ENCODE measurements at regions not wholly inside any gene's neighbourhood (a gene's known extent, or its start where the extent isn't known, plus 50 kb on each side); places are given as distances from the start of the nearest gene placed in this dataset.

GRCh38 chr16:59604354-59604753 lies 870.2 kb upstream of the GOT2 start:
- TF ChIP-seq CTCF (IDR thresholded peaks at IDR 0.05) (no peak), POLR2A (IDR thresholded peaks at IDR 0.05) (no peak), EP300 (IDR thresholded peaks at IDR 0.05; ENCODE audit: low read depth) (no peak), POLR2AphosphoS5 (IDR thresholded peaks at IDR 0.05) (no peak)
